ENCODE measurements at regions not wholly inside any gene's neighbourhood (a gene's known extent, or its start where the extent isn't known, plus 50 kb on each side); places are given as distances from the start of the nearest gene placed in this dataset.

DNA sequence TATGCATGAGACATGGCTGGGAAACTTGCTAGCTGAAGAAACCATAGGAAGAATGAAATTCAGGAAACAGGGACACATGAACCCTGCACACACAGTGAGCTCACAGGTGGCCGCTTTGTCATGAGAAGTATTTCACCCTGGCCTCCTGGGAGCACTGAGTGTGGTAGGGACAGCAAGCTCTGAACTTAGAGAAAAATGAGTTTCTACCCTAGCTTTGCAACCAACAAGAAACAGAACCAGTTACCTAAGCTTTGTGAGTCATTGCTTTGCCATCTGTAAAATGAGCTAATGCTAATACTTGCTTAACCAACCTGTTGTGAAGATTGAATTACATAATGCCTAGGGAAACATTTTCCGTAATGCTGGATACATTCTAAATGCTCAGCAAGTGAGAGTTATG, 206.6 kb upstream of the HS3ST1 start:
- TF ChIP-seq POLR2A (IDR thresholded peaks at IDR 0.05; ENCODE audit: low read depth, low read length), result no peak
- no peak for TF ChIP-seq RFX5 (IDR thresholded peaks at IDR 0.05; ENCODE audit: low read depth, low read length)
- TF ChIP-seq, protein P1, sequence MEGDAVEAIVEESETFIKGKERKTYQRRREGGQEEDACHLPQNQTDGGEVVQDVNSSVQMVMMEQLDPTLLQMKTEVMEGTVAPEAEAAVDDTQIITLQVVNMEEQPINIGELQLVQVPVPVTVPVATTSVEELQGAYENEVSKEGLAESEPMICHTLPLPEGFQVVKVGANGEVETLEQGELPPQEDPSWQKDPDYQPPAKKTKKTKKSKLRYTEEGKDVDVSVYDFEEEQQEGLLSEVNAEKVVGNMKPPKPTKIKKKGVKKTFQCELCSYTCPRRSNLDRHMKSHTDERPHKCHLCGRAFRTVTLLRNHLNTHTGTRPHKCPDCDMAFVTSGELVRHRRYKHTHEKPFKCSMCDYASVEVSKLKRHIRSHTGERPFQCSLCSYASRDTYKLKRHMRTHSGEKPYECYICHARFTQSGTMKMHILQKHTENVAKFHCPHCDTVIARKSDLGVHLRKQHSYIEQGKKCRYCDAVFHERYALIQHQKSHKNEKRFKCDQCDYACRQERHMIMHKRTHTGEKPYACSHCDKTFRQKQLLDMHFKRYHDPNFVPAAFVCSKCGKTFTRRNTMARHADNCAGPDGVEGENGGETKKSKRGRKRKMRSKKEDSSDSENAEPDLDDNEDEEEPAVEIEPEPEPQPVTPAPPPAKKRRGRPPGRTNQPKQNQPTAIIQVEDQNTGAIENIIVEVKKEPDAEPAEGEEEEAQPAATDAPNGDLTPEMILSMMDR (conservative IDR thresholded peaks at IDR 0.05; ENCODE audit: low read depth, low read length), result no peak
- TF ChIP-seq, protein P2, sequence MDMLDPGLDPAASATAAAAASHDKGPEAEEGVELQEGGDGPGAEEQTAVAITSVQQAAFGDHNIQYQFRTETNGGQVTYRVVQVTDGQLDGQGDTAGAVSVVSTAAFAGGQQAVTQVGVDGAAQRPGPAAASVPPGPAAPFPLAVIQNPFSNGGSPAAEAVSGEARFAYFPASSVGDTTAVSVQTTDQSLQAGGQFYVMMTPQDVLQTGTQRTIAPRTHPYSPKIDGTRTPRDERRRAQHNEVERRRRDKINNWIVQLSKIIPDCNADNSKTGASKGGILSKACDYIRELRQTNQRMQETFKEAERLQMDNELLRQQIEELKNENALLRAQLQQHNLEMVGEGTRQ (IDR thresholded peaks at IDR 0.05; ENCODE audit: low read depth, low read length), result no peak
- TF ChIP-seq NFE2L2 (IDR thresholded peaks at IDR 0.05; ENCODE audit: low read depth, low read length), result no peak
- TF ChIP-seq FOS (IDR thresholded peaks at IDR 0.05; ENCODE audit: low read depth, low read length), result peak; percentile 57; the same call in 1 of the 2 replicates
- TF ChIP-seq SMC3 (IDR thresholded peaks at IDR 0.05; ENCODE audit: low read depth, low read length), result no peak
